ENCODE measurements at regions not wholly inside any gene's neighbourhood (a gene's known extent, or its start where the extent isn't known, plus 50 kb on each side); places are given as distances from the start of the nearest gene placed in this dataset.

DNA sequence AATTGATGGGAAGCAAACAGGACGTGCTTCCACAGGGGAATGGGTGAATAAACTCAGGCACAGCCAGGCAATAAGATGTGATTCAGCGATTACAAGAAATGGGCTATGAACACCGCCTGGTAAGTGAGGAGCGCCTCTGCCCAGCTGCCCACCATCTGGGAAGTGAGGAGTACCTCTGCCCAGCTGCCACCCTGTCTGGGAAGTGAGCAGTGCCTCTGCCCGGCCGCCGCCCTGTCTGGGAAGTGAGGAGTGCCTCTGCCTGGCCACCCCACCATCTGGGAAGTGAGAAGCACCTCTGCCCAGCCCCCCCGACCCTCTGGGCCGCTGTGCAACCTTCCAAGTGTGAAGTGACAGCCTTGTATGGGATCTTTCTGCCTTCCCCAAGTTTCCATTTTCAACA lies 73.2 kb upstream of the PRR5 start:
- ChIA-PET POLR2A (no interaction called here), CTCF (no interaction called here)
- Histone ChIP-seq H3K27me3 (ENCODE audit: control insufficient read depth, insufficient read depth, low read length) (peaks cover 15% of the 10 kb centered on the region), H3K9me3 (ENCODE audit: control insufficient read depth, insufficient read depth, low read length) (peaks cover 3% of the 10 kb centered on the region), H3K27ac (ENCODE audit: low read depth, low read length) (no peak overlapping the region), H3K4me3 (ENCODE audit: low read depth, low read length) (no peak overlapping the region)
- DNase-seq (ENCODE audit: low read depth, low spot score): no peak
- TF ChIP-seq, protein P1, sequence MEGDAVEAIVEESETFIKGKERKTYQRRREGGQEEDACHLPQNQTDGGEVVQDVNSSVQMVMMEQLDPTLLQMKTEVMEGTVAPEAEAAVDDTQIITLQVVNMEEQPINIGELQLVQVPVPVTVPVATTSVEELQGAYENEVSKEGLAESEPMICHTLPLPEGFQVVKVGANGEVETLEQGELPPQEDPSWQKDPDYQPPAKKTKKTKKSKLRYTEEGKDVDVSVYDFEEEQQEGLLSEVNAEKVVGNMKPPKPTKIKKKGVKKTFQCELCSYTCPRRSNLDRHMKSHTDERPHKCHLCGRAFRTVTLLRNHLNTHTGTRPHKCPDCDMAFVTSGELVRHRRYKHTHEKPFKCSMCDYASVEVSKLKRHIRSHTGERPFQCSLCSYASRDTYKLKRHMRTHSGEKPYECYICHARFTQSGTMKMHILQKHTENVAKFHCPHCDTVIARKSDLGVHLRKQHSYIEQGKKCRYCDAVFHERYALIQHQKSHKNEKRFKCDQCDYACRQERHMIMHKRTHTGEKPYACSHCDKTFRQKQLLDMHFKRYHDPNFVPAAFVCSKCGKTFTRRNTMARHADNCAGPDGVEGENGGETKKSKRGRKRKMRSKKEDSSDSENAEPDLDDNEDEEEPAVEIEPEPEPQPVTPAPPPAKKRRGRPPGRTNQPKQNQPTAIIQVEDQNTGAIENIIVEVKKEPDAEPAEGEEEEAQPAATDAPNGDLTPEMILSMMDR (IDR thresholded peaks at IDR 0.05; ENCODE audit: low read depth, low read length): no peak

DNA sequence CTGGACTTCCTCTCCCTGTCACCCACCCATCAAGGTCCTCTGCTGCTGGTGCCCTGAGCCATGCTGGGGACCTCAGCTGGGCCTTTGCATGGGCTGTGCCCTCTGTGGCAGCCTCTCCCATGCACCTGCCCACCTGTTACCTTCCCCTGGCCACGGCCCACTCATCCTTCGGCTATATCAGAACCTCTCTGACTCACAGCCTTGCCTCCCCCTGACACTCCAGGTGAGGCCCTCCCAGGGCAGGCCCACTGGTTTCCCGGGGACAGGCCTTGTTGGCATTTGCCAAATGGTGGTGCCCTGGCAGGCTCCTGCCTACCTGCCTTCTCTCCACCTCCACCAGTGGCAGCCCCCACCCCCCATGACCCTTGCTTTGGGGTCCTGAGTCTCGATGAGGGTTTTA lies 73.7 kb upstream of the PRR5 start:
- ChIA-PET CTCF (interaction anchor here (3.9 to 5.0 kb wide), 2 partner anchors 546 to 635 kb away, joined by 22 to 143 read pairs; no protein-coding TSS in a partner anchor), POLR2A (no interaction called here)
- TF ChIP-seq, protein P1 (IDR thresholded peaks at IDR 0.05; ENCODE audit: low read depth, low read length): no peak
- peaks cover 15% of the 10 kb centered on the region for H3K27me3 ChIP-seq (ENCODE audit: control insufficient read depth, insufficient read depth, low read length)
- no peak for DNase-seq (ENCODE audit: low read depth, low spot score)
- no peak overlapping the region for H3K27ac ChIP-seq (ENCODE audit: low read depth, low read length)
- H3K9me3 ChIP-seq (ENCODE audit: control insufficient read depth, insufficient read depth, low read length): peaks cover 3% of the 10 kb centered on the region
- no peak overlapping the region for H3K4me3 ChIP-seq (ENCODE audit: low read depth, low read length)

DNA sequence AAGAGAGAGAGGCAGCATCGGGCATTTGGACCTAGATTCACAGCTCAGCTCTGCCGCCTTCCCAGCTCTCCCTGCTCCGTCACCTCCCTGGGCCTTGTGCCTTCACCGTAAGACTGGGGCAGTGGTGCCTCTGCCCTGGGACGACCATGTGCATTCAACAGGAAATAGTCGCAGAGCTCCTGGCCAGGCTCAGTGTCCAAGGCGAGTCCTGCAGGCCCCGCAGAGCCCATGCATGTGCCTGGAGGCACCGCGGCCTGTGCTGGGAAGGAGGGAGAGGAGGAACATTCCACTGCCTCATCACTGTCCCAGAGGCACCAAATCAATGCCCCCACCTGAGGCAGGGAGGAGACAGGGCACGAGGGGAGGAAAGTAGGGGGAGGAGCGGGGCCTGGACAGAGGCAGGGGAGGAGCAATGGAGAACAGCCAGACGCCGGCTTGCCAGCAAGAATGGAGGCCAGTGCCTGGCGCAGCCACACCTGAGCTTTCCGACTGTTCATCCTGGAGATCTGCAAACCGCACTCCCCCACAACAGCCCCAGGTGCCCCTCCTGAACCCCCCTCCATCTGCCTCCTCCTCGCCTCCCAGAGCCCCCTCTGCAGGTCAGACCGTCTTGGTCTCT lies 74.4 kb upstream of the PRR5 start:
- POLR2A ChIA-PET: interaction anchor here (0.7 kb wide), 1 partner anchor 598 kb away, joined by 3 read pairs; no protein-coding TSS in a partner anchor
- peaks cover 3% of the 10 kb centered on the region for H3K9me3 ChIP-seq (ENCODE audit: control insufficient read depth, insufficient read depth, low read length)
- H3K27ac ChIP-seq (ENCODE audit: low read depth, low read length): no peak overlapping the region
- H3K27me3 ChIP-seq (ENCODE audit: control insufficient read depth, insufficient read depth, low read length): peaks cover 15% of the 10 kb centered on the region
- TF ChIP-seq, protein P1 (IDR thresholded peaks at IDR 0.05; ENCODE audit: low read depth, low read length): no peak
- no peak overlapping the region for H3K4me3 ChIP-seq (ENCODE audit: low read depth, low read length)
- CTCF ChIA-PET: interaction anchor here (0.5 to 5.0 kb wide), 10 partner anchors 17 to 712 kb away, joined by 3 to 143 read pairs (median 4); no protein-coding TSS in a partner anchor
- no peak for DNase-seq (ENCODE audit: low read depth, low spot score)

DNA sequence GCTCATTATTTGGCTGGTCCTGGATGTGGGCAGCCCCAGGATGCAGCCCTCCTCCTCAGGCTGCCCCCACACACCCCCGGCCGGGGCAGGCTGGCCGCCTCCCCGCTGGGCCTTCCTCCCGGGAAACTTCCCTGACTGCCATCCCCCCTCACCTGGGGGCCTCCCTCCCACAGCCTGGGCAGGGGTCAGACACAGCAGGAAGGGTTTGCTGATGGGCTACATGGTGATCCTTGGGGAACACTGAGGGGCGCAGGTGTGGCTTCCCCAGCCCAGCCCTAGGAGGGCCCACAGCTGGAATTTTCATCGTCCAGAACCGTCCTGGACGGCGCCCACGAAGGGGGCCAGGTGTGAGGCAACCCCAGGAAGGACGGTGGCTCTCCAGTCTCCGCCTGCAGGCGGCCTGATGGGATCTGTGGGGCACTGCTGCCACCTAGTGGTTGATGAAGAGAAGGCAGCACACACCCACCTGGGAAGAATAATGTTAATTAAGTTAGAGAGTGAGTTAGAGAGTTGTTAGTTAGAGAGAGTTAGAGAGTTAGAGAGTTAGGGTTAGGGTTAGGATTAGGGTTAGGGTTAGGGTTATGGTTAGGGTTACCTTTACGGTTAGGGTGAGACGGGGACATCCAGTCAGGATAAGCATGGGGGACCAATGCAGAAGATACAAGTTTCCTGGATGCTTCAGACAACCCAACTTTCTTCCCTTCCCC lies 75.9 kb upstream of the PRR5 start:
- Histone ChIP-seq H3K27me3 (ENCODE audit: control insufficient read depth, insufficient read depth, low read length) (peaks cover 10% of the 10 kb centered on the region), H3K9me3 (ENCODE audit: control insufficient read depth, insufficient read depth, low read length) (peaks cover 3% of the 10 kb centered on the region), H3K4me3 (ENCODE audit: low read depth, low read length) (no peak overlapping the region), H3K27ac (ENCODE audit: low read depth, low read length) (no peak overlapping the region)
- DNase-seq (ENCODE audit: low read depth, low spot score): no peak
- POLR2A ChIA-PET: no interaction called here
- CTCF ChIA-PET: interaction anchor here (0.7 to 5.0 kb wide), 23 partner anchors 15 to 680 kb away, joined by 3 to 143 read pairs (median 4); no protein-coding TSS in a partner anchor
- TF ChIP-seq, protein P1 (IDR thresholded peaks at IDR 0.05; ENCODE audit: low read depth, low read length): peak; percentile 97

DNA sequence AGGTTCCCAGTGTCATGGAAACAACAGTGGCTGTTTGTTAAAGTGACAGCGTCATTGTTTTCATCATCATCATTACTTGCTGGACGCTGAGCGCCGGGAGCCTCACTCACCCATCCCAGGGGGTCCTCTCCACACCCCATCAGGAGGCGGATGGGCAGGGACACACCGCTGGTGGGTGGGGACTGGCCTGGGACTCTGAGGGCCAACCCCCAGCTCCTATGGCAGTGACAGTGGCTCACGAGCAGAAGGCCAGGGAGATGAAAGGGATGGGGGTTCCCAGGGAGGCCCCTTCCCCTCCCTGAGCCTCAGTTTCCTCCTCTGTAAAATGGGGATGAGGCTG lies 76.6 kb upstream of the PRR5 start:
- ChIA-PET CTCF (interaction anchor here (0.7 to 5.0 kb wide), 17 partner anchors 14 to 638 kb away, joined by 3 to 143 read pairs (median 4); no protein-coding TSS in a partner anchor), POLR2A (no interaction called here)
- DNase-seq (ENCODE audit: low read depth, low spot score): no peak
- no peaks in the 10 kb centered on the region; the same call in 1 of the 2 replicates for H3K9me3 ChIP-seq (ENCODE audit: control insufficient read depth, insufficient read depth, low read length)
- TF ChIP-seq, protein P1 (IDR thresholded peaks at IDR 0.05; ENCODE audit: low read depth, low read length): no peak
- H3K4me3 ChIP-seq (ENCODE audit: low read depth, low read length): no peak overlapping the region
- H3K27me3 ChIP-seq (ENCODE audit: control insufficient read depth, insufficient read depth, low read length): peaks cover 9% of the 10 kb centered on the region
- H3K27ac ChIP-seq (ENCODE audit: low read depth, low read length): no peak overlapping the region

Data from AG04450 (cell line).